Ovary (tissue), 3 donors: ENCODE measurements at regions not wholly inside any gene's neighbourhood (a gene's known extent, or its start where the extent isn't known, plus 50 kb on each side); places are given as distances from the start of the nearest gene placed in this dataset.

Experiments used
- EP300 ChIP-seq: sonication (generic); formaldehyde crosslinking; IDR thresholded peaks from one replicate; pipeline ENCODE4 v1.6.1; 2017; ENCODE audit warnings: antibody characterized with exemption
- TF ChIP-seq, protein P1 (sequence below), 3 donors: fragments of 450-650 bp in 2 of 3; fragments of 200-600 bp in 1 of 3; IDR thresholded peaks; one replicate each; pipeline versions ENCODE4 v1.5.1 to v1.8.0; 2016 to 2022; ENCODE audit warnings: antibody characterized with exemption in 3 of 3, mild to moderate bottlenecking in 1 of 3
- donor health status: DM: no; HTN: no; CAD: no.

DNA sequence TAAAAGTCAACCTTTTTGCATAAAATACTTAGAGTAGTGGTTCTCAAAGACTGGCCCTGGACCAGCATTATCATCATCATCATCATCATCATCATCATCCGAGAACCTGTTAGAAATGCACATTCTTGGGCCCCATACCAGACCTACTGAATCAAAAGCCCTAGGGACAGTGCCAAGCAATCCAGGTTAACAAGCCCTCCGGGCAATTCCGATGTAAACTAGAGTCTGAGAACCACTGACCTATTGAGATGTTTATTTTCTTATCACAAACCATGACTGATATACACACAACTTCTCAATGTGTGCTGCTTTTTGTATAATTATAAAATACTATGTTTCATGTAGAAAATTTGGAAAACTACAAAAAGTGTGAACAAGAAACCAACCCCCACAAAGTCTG is 133.4 kb upstream of the GATB start:
- TF ChIP-seq, protein P1, sequence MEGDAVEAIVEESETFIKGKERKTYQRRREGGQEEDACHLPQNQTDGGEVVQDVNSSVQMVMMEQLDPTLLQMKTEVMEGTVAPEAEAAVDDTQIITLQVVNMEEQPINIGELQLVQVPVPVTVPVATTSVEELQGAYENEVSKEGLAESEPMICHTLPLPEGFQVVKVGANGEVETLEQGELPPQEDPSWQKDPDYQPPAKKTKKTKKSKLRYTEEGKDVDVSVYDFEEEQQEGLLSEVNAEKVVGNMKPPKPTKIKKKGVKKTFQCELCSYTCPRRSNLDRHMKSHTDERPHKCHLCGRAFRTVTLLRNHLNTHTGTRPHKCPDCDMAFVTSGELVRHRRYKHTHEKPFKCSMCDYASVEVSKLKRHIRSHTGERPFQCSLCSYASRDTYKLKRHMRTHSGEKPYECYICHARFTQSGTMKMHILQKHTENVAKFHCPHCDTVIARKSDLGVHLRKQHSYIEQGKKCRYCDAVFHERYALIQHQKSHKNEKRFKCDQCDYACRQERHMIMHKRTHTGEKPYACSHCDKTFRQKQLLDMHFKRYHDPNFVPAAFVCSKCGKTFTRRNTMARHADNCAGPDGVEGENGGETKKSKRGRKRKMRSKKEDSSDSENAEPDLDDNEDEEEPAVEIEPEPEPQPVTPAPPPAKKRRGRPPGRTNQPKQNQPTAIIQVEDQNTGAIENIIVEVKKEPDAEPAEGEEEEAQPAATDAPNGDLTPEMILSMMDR (IDR thresholded peaks at IDR 0.05): no peak
- no peak for TF ChIP-seq EP300
